NCI-H2196 treated with DMSO at 0.1 percent for 48 hours (cell line): ENCODE measurements at regions not wholly inside any gene's neighbourhood (a gene's known extent, or its start where the extent isn't known, plus 50 kb on each side); places are given as distances from the start of the nearest gene placed in this dataset.
"Not testable (repeated sequence)": the region's sequence is repeated elsewhere in the genome, so short reads cannot be mapped to it uniquely, and the experiment has no call there.

ENCODE experiments used
- DNase-seq: peaks from one replicate; lab custom pipeline; 2025; ENCODE audit not compliant: unreplicated experiment; lab: John Stamatoyannopoulos, UW

GRCh38 chr6:9347608-9348007 is 912.3 kb upstream of the SLC35B3 start:
- no peak for DNase-seq

- DNase-seq = no peak
These were observed 911.6 kb upstream of the SLC35B3 start for GRCh38 chr6:9346923-9347322.

- no peak for DNase-seq
These were observed 900.1 kb upstream of the SLC35B3 start for GRCh38 chr6:9335431-9335830.

GRCh38 chr6:9334979-9335378 is 899.6 kb upstream of the SLC35B3 start:
- DNase-seq = no peak

- DNase-seq = no peak
These were observed 897.0 kb upstream of the SLC35B3 start for GRCh38 chr6:9332241-9332780.

GRCh38 chr6:9316831-9317230 is 881.5 kb upstream of the SLC35B3 start:
- DNase-seq = no peak

- DNase-seq = no peak
These were observed 880.8 kb upstream of the SLC35B3 start for GRCh38 chr6:9315966-9316650.

- DNase-seq = no peak
These were observed 872.9 kb upstream of the SLC35B3 start for GRCh38 chr6:9308284-9308683.

- DNase-seq = no peak
These were observed 872.4 kb upstream of the SLC35B3 start for GRCh38 chr6:9307786-9308185.

GRCh38 chr6:9307187-9307586 is 871.8 kb upstream of the SLC35B3 start:
- no peak for DNase-seq

GRCh38 chr6:9295644-9296043 is 860.3 kb upstream of the SLC35B3 start:
- DNase-seq = no peak

- DNase-seq = no peak
These were observed 857.6 kb upstream of the SLC35B3 start for GRCh38 chr6:9292975-9293374.

GRCh38 chr6:9290342-9290741 is 855.0 kb upstream of the SLC35B3 start:
- DNase-seq = not testable (repeated sequence)

GRCh38 chr6:9272671-9273070 is 837.3 kb upstream of the SLC35B3 start:
- DNase-seq = no peak

GRCh38 chr6:9266741-9267140 is 831.4 kb upstream of the SLC35B3 start:
- no peak for DNase-seq

GRCh38 chr6:9257215-9257614 is 821.9 kb upstream of the SLC35B3 start:
- DNase-seq = no peak

GRCh38 chr6:9254251-9254650 is 818.9 kb upstream of the SLC35B3 start:
- no peak for DNase-seq

- no peak for DNase-seq
These were observed 817.5 kb upstream of the SLC35B3 start for GRCh38 chr6:9252799-9253198.

- peak; percentile 64 for DNase-seq
These were observed 815.5 kb upstream of the SLC35B3 start for GRCh38 chr6:9250852-9251251.

- DNase-seq = no peak
These were observed 812.8 kb upstream of the SLC35B3 start for GRCh38 chr6:9248133-9248532.

- DNase-seq = no peak
These were observed 805.5 kb upstream of the SLC35B3 start for GRCh38 chr6:9240861-9241260.

GRCh38 chr6:9236443-9236842 is 801.1 kb upstream of the SLC35B3 start:
- DNase-seq = no peak

GRCh38 chr6:9233686-9234085 is 798.3 kb upstream of the SLC35B3 start:
- no peak for DNase-seq
